Aorta (tissue), 5 donors: ENCODE measurements at regions not wholly inside any gene's neighbourhood (a gene's known extent, or its start where the extent isn't known, plus 50 kb on each side); places are given as distances from the start of the nearest gene placed in this dataset.

Source experiments
- ATAC-seq: fragments of 200-7000 bp; cut with Tn5 transposase; one replicate; pipeline ENCODE4 v1.9.1; 2022; ENCODE audit warnings: moderate library complexity; ENCODE audit not compliant: low FRiP score
- DNase-seq, 2 donors: peaks; one replicate each; pipeline ENCODE4 v3.0.0-alpha.2; 2020
- H3K27ac ChIP-seq, 2 donors: one replicate each; pipeline ENCODE4 v1.5.1; 2013; ENCODE audit warnings: low read length in 2 of 2, mild to moderate bottlenecking in 2 of 2, moderate library complexity in 2 of 2, control low read depth in 1 of 2, inconsistent platforms in 1 of 2, low read depth in 1 of 2
- H3K27me3 ChIP-seq, 2 donors: one replicate each; pipeline ENCODE4 v1.6.1; 2013; ENCODE audit warnings: control low read depth in 1 of 2, low read length in 1 of 2, mild to moderate bottlenecking in 1 of 2, moderate library complexity in 1 of 2; ENCODE audit not compliant: insufficient read depth in 2 of 2, control insufficient read depth in 1 of 2
- H3K36me3 ChIP-seq, 2 donors: one replicate each; pipeline ENCODE4 v1.6.1; 2013; ENCODE audit warnings: control low read depth in 1 of 2, low read length in 1 of 2, mild to moderate bottlenecking in 1 of 2; ENCODE audit not compliant: insufficient read depth in 2 of 2, control insufficient read depth in 1 of 2
- H3K4me1 ChIP-seq, 2 donors: one replicate each; pipeline ENCODE4 v1.6.1; 2013; ENCODE audit warnings: low read length in 2 of 2, control low read depth in 1 of 2, mild to moderate bottlenecking in 1 of 2, moderate library complexity in 1 of 2; ENCODE audit not compliant: insufficient read depth in 2 of 2, control insufficient read depth in 1 of 2
- H3K4me3 ChIP-seq, 2 donors: one replicate each; pipeline ENCODE4 v1.5.1; 2013; ENCODE audit warnings: low read length in 2 of 2, control low read depth in 1 of 2, mild to moderate bottlenecking in 1 of 2
- H3K9me3 ChIP-seq: one replicate; pipeline ENCODE4 v1.6.1; 2013; ENCODE audit warnings: mild to moderate bottlenecking, low read length; ENCODE audit not compliant: control insufficient read depth
- WGBS, 2 donors: extraction: QIAGEN DNeasy Blood & Tissue Kit; methylation state at CpG; one replicate each; pipeline ENCODE4 v1.1.7; 2013; 5-methylcytosine and 5-hydroxymethylcytosine counted together
- intact Hi-C, 2 donors: fragments of 100-400 bp; cut with DNase I; formaldehyde crosslinking; loops; one replicate each; pipeline versions ENCODE4 v1.14.2 to v1.15.0; 2022
- donor health status: healthy with polysubstance abuse.
- donor health status: Bipolar disorder and iron deficiency.
- donor health status: DM: no; HTN: no; CAD: no.
- donor health status: DM: no; HTN: no; CAD: no.
- donor health status: DM: yes; HTN: yes; CAD: no.

- no peak for ATAC-seq
- Histone ChIP-seq H3K36me3 (no peaks in the 10 kb centered on the region), H3K4me1 (no peaks in the 10 kb centered on the region), H3K4me3 (no peak overlapping the region), H3K27ac (no peak overlapping the region), H3K9me3 (no peaks in the 10 kb centered on the region), H3K27me3 (no peaks in the 10 kb centered on the region)
- DNase-seq: no peak
- intact Hi-C loops: no loop called here
- WGBS, 2 donors: 74 to 84% methylated on average over 1 of the region's 1 CpG
Measured at GRCh38 chr12:86834217-86834616, 578.0 kb upstream of the MGAT4C start.

- ATAC-seq: no peak
Measured at GRCh38 chr12:86827409-86827808, 571.2 kb upstream of the MGAT4C start.

GRCh38 chr12:86826051-86826450 is 569.9 kb upstream of the MGAT4C start:
- Histone ChIP-seq H3K9me3 (no peaks in the 10 kb centered on the region), H3K4me1 (no peaks in the 10 kb centered on the region), H3K27ac (no peak overlapping the region), H3K36me3 (no peaks in the 10 kb centered on the region), H3K4me3 (no peak overlapping the region), H3K27me3 (no peaks in the 10 kb centered on the region)
- DNase-seq: no peak
- no peak for ATAC-seq
- intact Hi-C loops: no loop called here
- 96% methylated on average over 2 of the region's 2 CpGs for WGBS, 2 donors

More at GRCh38 chr12:86827409-86827808, 571.2 kb upstream of the MGAT4C start:
- Histone ChIP-seq H3K4me3 (no peak overlapping the region), H3K9me3 (no peaks in the 10 kb centered on the region), H3K4me1 (no peaks in the 10 kb centered on the region), H3K27me3 (no peaks in the 10 kb centered on the region), H3K36me3 (no peaks in the 10 kb centered on the region), H3K27ac (no peak overlapping the region)
- 37 to 56% methylated on average over 2 of the region's 2 CpGs for WGBS, 2 donors
- intact Hi-C loops: no loop called here
- DNase-seq: no peak

- no peak overlapping the region for H3K4me3 ChIP-seq
- no peaks in the 10 kb centered on the region for H3K9me3 ChIP-seq
- H3K4me1 ChIP-seq: no peaks in the 10 kb centered on the region
- DNase-seq (no peak), ATAC-seq (no peak)
- WGBS, 2 donors: 97 to 100% methylated on average over 1 of the region's 1 CpG
- H3K27me3 ChIP-seq: no peaks in the 10 kb centered on the region
- intact Hi-C loops: no loop called here
- H3K36me3 ChIP-seq: no peaks in the 10 kb centered on the region
- H3K27ac ChIP-seq: no peak overlapping the region
Measured at GRCh38 chr12:86801439-86801838, 545.2 kb upstream of the MGAT4C start.

- Histone ChIP-seq H3K4me3 (no peak overlapping the region), H3K36me3 (no peaks in the 10 kb centered on the region), H3K9me3 (no peaks in the 10 kb centered on the region), H3K4me1 (no peaks in the 10 kb centered on the region), H3K27me3 (no peaks in the 10 kb centered on the region), H3K27ac (no peak overlapping the region)
- ATAC-seq: no peak
- no peak for DNase-seq
- WGBS, 2 donors: 86 to 94% methylated on average over 2 of the region's 2 CpGs
- intact Hi-C loops: no loop called here
Measured at GRCh38 chr12:86799616-86800015, 543.4 kb upstream of the MGAT4C start.

- intact Hi-C loops: no loop called here
- no peak overlapping the region for H3K4me3 ChIP-seq
- no peaks in the 10 kb centered on the region for H3K36me3 ChIP-seq
- H3K9me3 ChIP-seq: no peaks in the 10 kb centered on the region
- no peaks in the 10 kb centered on the region for H3K4me1 ChIP-seq
- H3K27me3 ChIP-seq: no peaks in the 10 kb centered on the region
- DNase-seq (no peak), ATAC-seq (no peak)
- no peak overlapping the region for H3K27ac ChIP-seq
- WGBS, 2 donors: 96 to 99% methylated on average over 1 of the region's 1 CpG
Measured at GRCh38 chr12:86796550-86796949, 540.4 kb upstream of the MGAT4C start.

- Histone ChIP-seq H3K9me3 (no peaks in the 10 kb centered on the region), H3K36me3 (no peaks in the 10 kb centered on the region), H3K4me1 (no peaks in the 10 kb centered on the region), H3K27ac (no peak overlapping the region), H3K27me3 (no peaks in the 10 kb centered on the region), H3K4me3 (no peak overlapping the region)
- intact Hi-C loops: no loop called here
- no peak for DNase-seq
- ATAC-seq: no peak
Measured at GRCh38 chr12:86788661-86789060, 532.5 kb upstream of the MGAT4C start.

GRCh38 chr12:86787419-86787818 is 531.2 kb upstream of the MGAT4C start:
- Histone ChIP-seq H3K36me3 (no peaks in the 10 kb centered on the region), H3K4me3 (no peak overlapping the region), H3K27me3 (no peaks in the 10 kb centered on the region), H3K9me3 (no peaks in the 10 kb centered on the region), H3K27ac (no peak overlapping the region), H3K4me1 (no peaks in the 10 kb centered on the region)
- DNase-seq: no peak
- intact Hi-C loops: no loop called here
- ATAC-seq: no peak

GRCh38 chr12:86777325-86777724 is 521.1 kb upstream of the MGAT4C start:
- intact Hi-C loops: no loop called here
- WGBS, 2 donors: 5 to 7% methylated on average over 2 of the region's 2 CpGs

More at GRCh38 chr12:86777325-86777724, 521.1 kb upstream of the MGAT4C start:
- Histone ChIP-seq H3K4me3 (no peak overlapping the region), H3K36me3 (no peaks in the 10 kb centered on the region), H3K4me1 (no peaks in the 10 kb centered on the region), H3K9me3 (no peaks in the 10 kb centered on the region), H3K27me3 (no peaks in the 10 kb centered on the region), H3K27ac (no peak overlapping the region)
- ATAC-seq: no peak
- DNase-seq: no peak
